ENCODE measurements at regions not wholly inside any gene's neighbourhood (a gene's known extent, or its start where the extent isn't known, plus 50 kb on each side); places are given as distances from the start of the nearest gene placed in this dataset.
A peak's percentile ranks its signal among the peaks of the same experiment; 100 is the strongest.
"Not testable (repeated sequence)": the region's sequence is repeated elsewhere in the genome, so short reads cannot be mapped to it uniquely, and the experiment has no call there.

- DNase-seq: no peak
Measured at GRCh38 chr6:165001502-165002157, 307.8 kb downstream of the C6orf118 start.

GRCh38 chr6:164998297-164998696 lies 311.1 kb downstream of the C6orf118 start:
- no peak for DNase-seq

- DNase-seq: no peak
Measured at GRCh38 chr6:164996838-164997237, 312.6 kb downstream of the C6orf118 start.

- DNase-seq: no peak
Measured at GRCh38 chr6:164991573-164991972, 317.8 kb downstream of the C6orf118 start.

GRCh38 chr6:164990901-164991300 lies 318.5 kb downstream of the C6orf118 start:
- no peak for DNase-seq

GRCh38 chr6:164982389-164982788 lies 327.0 kb downstream of the C6orf118 start:
- DNase-seq: no peak

GRCh38 chr6:164967102-164967501 lies 342.3 kb downstream of the C6orf118 start:
- DNase-seq: no peak

- DNase-seq: no peak
Measured at GRCh38 chr6:164962805-164963204, 346.6 kb downstream of the C6orf118 start.

- no peak for DNase-seq
Measured at GRCh38 chr6:164947164-164947563, 362.2 kb downstream of the C6orf118 start.

- DNase-seq: no peak
Measured at GRCh38 chr6:164942271-164942670, 367.1 kb downstream of the C6orf118 start.

- not testable (repeated sequence) for DNase-seq
Measured at GRCh38 chr6:164933238-164933794, 376.1 kb downstream of the C6orf118 start.

GRCh38 chr6:164929408-164929977 lies 379.9 kb downstream of the C6orf118 start:
- DNase-seq: no peak

- DNase-seq: no peak
Measured at GRCh38 chr6:164928728-164929407, 380.5 kb downstream of the C6orf118 start.

GRCh38 chr6:164928057-164928727 lies 381.2 kb downstream of the C6orf118 start:
- DNase-seq: no peak

GRCh38 chr6:164927288-164928056 lies 381.9 kb downstream of the C6orf118 start:
- DNase-seq: peak; percentile 62

- DNase-seq: no peak
Measured at GRCh38 chr6:164926686-164927085, 382.7 kb downstream of the C6orf118 start.

GRCh38 chr6:164925681-164926530 lies 383.5 kb downstream of the C6orf118 start:
- no peak for DNase-seq

- no peak for DNase-seq
Measured at GRCh38 chr6:164924674-164925073, 384.7 kb downstream of the C6orf118 start.

- DNase-seq: no peak
Measured at GRCh38 chr6:164917211-164917610, 392.2 kb downstream of the C6orf118 start.

- no peak for DNase-seq
Measured at GRCh38 chr6:164916087-164916486, 393.3 kb downstream of the C6orf118 start.

GRCh38 chr6:164911873-164912580 lies 397.4 kb downstream of the C6orf118 start:
- no peak for DNase-seq
